Left kidney (tissue), 1 donor: ENCODE measurements at regions not wholly inside any gene's neighbourhood (a gene's known extent, or its start where the extent isn't known, plus 50 kb on each side); places are given as distances from the start of the nearest gene placed in this dataset.

Experiments used
- DNase-seq: peaks from one replicate; pipeline ENCODE4 v3.0.0-alpha.2; 2013

- no peak for DNase-seq
Observed at GRCh38 chr2:6785493-6785892, 80.2 kb downstream of the CMPK2 start.

- DNase-seq, result no peak
Observed at GRCh38 chr2:6787376-6787775, 78.3 kb downstream of the CMPK2 start.

- no peak for DNase-seq
Observed at GRCh38 chr2:6788614-6789013, 77.1 kb downstream of the CMPK2 start.

GRCh38 chr2:6789559-6790138 is 76.1 kb downstream of the CMPK2 start:
- no peak for DNase-seq

- no peak for DNase-seq
Observed at GRCh38 chr2:6791682-6792081, 74.0 kb downstream of the CMPK2 start.

GRCh38 chr2:6792883-6793282 is 72.8 kb downstream of the CMPK2 start:
- DNase-seq, result no peak

- DNase-seq, result no peak
Observed at GRCh38 chr2:6793371-6793770, 72.3 kb downstream of the CMPK2 start.

GRCh38 chr2:6793913-6794312 is 71.8 kb downstream of the CMPK2 start:
- no peak for DNase-seq

GRCh38 chr2:6794448-6794847 is 71.3 kb downstream of the CMPK2 start:
- no peak for DNase-seq
